Parathyroid adenoma (tissue), 2 donors: ENCODE measurements at regions not wholly inside any gene's neighbourhood (a gene's known extent, or its start where the extent isn't known, plus 50 kb on each side); places are given as distances from the start of the nearest gene placed in this dataset.

Experiments
- H2AFZ ChIP-seq: fragments of 300-600 bp; sonication (generic); one replicate; pipeline ENCODE4 v1.7.0; 2017; ENCODE audit warnings: antibody characterized with exemption, mild to moderate bottlenecking
- H3K27ac ChIP-seq: fragments of 300-600 bp; sonication (generic); one replicate; pipeline ENCODE4 v1.7.0; 2017
- H3K27me3 ChIP-seq: fragments of 300-600 bp; sonication (generic); one replicate; pipeline ENCODE4 v1.7.0; 2017; ENCODE audit warnings: low read length; ENCODE audit not compliant: control insufficient read depth, insufficient read depth
- H3K36me3 ChIP-seq: fragments of 300-600 bp; sonication (generic); one replicate; pipeline ENCODE4 v1.7.0; 2017; ENCODE audit warnings: low read length; ENCODE audit not compliant: control insufficient read depth, insufficient read depth
- H3K4me1 ChIP-seq: fragments of 300-600 bp; sonication (generic); one replicate; pipeline ENCODE4 v1.7.0; 2017; ENCODE audit warnings: control low read depth
- H3K4me2 ChIP-seq: fragments of 300-600 bp; sonication (generic); one replicate; pipeline ENCODE4 v1.7.0; 2017; ENCODE audit warnings: low read length
- H3K4me3 ChIP-seq: fragments of 300-600 bp; sonication (generic); one replicate; pipeline ENCODE4 v1.7.0; 2017; ENCODE audit warnings: low read depth, low read length
- H3K79me2 ChIP-seq: fragments of 300-600 bp; sonication (generic); one replicate; pipeline ENCODE4 v1.7.0; 2017; ENCODE audit warnings: control low read depth
- H3K9ac ChIP-seq: fragments of 300-600 bp; sonication (generic); one replicate; pipeline ENCODE4 v1.7.0; 2017; ENCODE audit warnings: mild to moderate bottlenecking
- H3K9me3 ChIP-seq: fragments of 300-600 bp; sonication (generic); one replicate; pipeline ENCODE4 v1.7.0; 2017; ENCODE audit warnings: low read length; ENCODE audit not compliant: control insufficient read depth
- CTCF ChIP-seq: fragments of 300-600 bp; sonication (generic); IDR thresholded peaks from one replicate; pipeline ENCODE4 v1.7.0; 2017; ENCODE audit warnings: antibody characterized with exemption, mild to moderate bottlenecking
- donor health status: primary hyperparathyroidism.

- no peak overlapping the region for H3K4me3 ChIP-seq
- H3K4me1 ChIP-seq, result no peaks in the 10 kb centered on the region
- no peak overlapping the region for H3K27ac ChIP-seq
- H3K4me2 ChIP-seq, result no peak overlapping the region
- no peaks in the 10 kb centered on the region for H3K79me2 ChIP-seq
- TF ChIP-seq CTCF, result no peak
- no peak overlapping the region for H2AFZ ChIP-seq
- H3K9ac ChIP-seq, result no peak overlapping the region
- no peaks in the 10 kb centered on the region for H3K9me3 ChIP-seq
- H3K27me3 ChIP-seq, result no peaks in the 10 kb centered on the region
- H3K36me3 ChIP-seq, result no peaks in the 10 kb centered on the region
Observed at GRCh38 chr22:47794851-47795250, 1032.4 kb downstream of the TBC1D22A start.

GRCh38 chr22:47793304-47794101 lies 1031.1 kb downstream of the TBC1D22A start:
- Histone ChIP-seq H3K9me3 (no peaks in the 10 kb centered on the region), H3K9ac (no peak overlapping the region), H3K27me3 (no peaks in the 10 kb centered on the region), H2AFZ (no peak overlapping the region), H3K4me1 (no peaks in the 10 kb centered on the region), H3K36me3 (no peaks in the 10 kb centered on the region), H3K79me2 (no peaks in the 10 kb centered on the region), H3K27ac (no peak overlapping the region), H3K4me2 (no peak overlapping the region), H3K4me3 (no peak overlapping the region)
- no peak for TF ChIP-seq CTCF

GRCh38 chr22:47789171-47789570 lies 1026.7 kb downstream of the TBC1D22A start:
- TF ChIP-seq CTCF, result no peak
- H3K9me3 ChIP-seq, result no peaks in the 10 kb centered on the region
- H3K27ac ChIP-seq, result no peak overlapping the region
- no peaks in the 10 kb centered on the region for H3K36me3 ChIP-seq
- no peak overlapping the region for H3K4me2 ChIP-seq
- H3K9ac ChIP-seq, result no peak overlapping the region
- H3K4me3 ChIP-seq, result no peak overlapping the region
- no peaks in the 10 kb centered on the region for H3K79me2 ChIP-seq
- no peaks in the 10 kb centered on the region for H3K4me1 ChIP-seq
- H2AFZ ChIP-seq, result no peak overlapping the region
- no peaks in the 10 kb centered on the region for H3K27me3 ChIP-seq

GRCh38 chr22:47788461-47788860 lies 1026.0 kb downstream of the TBC1D22A start:
- Histone ChIP-seq H3K9me3 (no peaks in the 10 kb centered on the region), H3K4me1 (no peaks in the 10 kb centered on the region), H3K9ac (no peak overlapping the region), H3K79me2 (no peaks in the 10 kb centered on the region), H3K27ac (no peak overlapping the region), H3K4me2 (no peak overlapping the region), H3K4me3 (no peak overlapping the region), H2AFZ (no peak overlapping the region), H3K27me3 (no peaks in the 10 kb centered on the region), H3K36me3 (no peaks in the 10 kb centered on the region)
- no peak for TF ChIP-seq CTCF
